ENCODE measurements at regions not wholly inside any gene's neighbourhood (a gene's known extent, or its start where the extent isn't known, plus 50 kb on each side); places are given as distances from the start of the nearest gene placed in this dataset. TPM values are rescaled to one million over a fixed set of nuclear protein-coding genes. Genes with fewer than 3 reads are reported as not detected.

Small RNAs in the stretch of these regions (microRNA-seq; reads per million reads assigned to microRNA genes)
- 1.1 reads per million for gene MIR129-2 (ENCODE audit: borderline replicate concordance)
- not detected for gene MIR670 (ENCODE audit: borderline replicate concordance)
